Loucy (cell line): ENCODE measurements at regions not wholly inside any gene's neighbourhood (a gene's known extent, or its start where the extent isn't known, plus 50 kb on each side); places are given as distances from the start of the nearest gene placed in this dataset.

Experiments used
- EZH2phosphoT487 ChIP-seq: fragments of 200-600 bp; IDR thresholded peaks from 2 replicates; pipeline ENCODE4 v1.6.1; 2018; ENCODE audit warnings: antibody characterized with exemption, mild to moderate bottlenecking, moderate library complexity, borderline replicate concordance
- TF ChIP-seq, protein P1 (sequence below): fragments of 200-600 bp; sonication (generic); conservative IDR thresholded peaks from 2 replicates; pipeline ENCODE4 v1.5.1; 2014; ENCODE audit warnings: mild to moderate bottlenecking, antibody characterized with exemption, low read length

DNA sequence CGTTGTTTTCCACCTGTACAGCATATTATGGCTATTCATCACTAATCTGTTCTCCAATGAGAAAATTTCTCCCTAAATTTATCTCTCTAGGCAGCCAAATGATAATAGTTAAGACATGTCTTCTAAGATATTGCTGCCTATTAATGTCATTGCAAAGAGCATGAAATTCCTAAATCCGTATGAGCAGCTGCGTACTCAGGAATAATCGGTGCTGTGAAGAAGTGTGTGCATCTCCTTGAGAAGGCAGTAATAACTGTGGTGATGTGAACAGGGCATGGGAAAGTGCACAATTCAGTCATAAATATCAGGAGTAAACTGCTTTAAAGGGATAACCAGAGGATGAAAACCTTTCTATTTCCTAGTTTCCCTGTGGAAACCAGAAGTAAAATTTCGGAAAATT is 112.2 kb downstream of the SLITRK5 start:
- TF ChIP-seq, protein P1, sequence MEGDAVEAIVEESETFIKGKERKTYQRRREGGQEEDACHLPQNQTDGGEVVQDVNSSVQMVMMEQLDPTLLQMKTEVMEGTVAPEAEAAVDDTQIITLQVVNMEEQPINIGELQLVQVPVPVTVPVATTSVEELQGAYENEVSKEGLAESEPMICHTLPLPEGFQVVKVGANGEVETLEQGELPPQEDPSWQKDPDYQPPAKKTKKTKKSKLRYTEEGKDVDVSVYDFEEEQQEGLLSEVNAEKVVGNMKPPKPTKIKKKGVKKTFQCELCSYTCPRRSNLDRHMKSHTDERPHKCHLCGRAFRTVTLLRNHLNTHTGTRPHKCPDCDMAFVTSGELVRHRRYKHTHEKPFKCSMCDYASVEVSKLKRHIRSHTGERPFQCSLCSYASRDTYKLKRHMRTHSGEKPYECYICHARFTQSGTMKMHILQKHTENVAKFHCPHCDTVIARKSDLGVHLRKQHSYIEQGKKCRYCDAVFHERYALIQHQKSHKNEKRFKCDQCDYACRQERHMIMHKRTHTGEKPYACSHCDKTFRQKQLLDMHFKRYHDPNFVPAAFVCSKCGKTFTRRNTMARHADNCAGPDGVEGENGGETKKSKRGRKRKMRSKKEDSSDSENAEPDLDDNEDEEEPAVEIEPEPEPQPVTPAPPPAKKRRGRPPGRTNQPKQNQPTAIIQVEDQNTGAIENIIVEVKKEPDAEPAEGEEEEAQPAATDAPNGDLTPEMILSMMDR = no peak
- TF ChIP-seq EZH2phosphoT487 = no peak
